ENCODE measurements at regions not wholly inside any gene's neighbourhood (a gene's known extent, or its start where the extent isn't known, plus 50 kb on each side); places are given as distances from the start of the nearest gene placed in this dataset.

DNA sequence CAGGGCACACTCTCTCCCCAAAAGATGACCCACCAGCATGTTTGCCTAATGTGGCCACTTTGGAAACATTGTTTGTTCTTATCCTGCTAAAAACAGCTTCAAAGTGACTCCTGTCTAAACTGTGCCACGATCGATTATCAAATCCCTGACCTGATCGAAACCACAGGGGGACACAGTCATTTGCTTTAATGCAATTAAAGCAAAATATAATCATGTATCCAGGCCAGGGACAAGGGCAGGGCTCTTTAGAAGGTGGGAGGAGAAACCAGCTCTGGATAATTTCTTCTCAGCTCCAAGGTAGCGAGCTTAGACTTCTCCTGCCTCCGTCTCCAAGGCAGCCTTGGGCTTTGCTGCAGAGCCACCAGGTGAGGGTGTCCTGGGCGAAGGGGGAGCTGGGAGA lies 95.0 kb upstream of the HAND1 start:
- TF ChIP-seq CREB1 (IDR thresholded peaks at IDR 0.05; ENCODE audit: low read depth) (no peak), EP300 (IDR thresholded peaks at IDR 0.05; ENCODE audit: borderline replicate concordance) (no peak)
